ENCODE measurements at regions not wholly inside any gene's neighbourhood (a gene's known extent, or its start where the extent isn't known, plus 50 kb on each side); places are given as distances from the start of the nearest gene placed in this dataset.

DNA sequence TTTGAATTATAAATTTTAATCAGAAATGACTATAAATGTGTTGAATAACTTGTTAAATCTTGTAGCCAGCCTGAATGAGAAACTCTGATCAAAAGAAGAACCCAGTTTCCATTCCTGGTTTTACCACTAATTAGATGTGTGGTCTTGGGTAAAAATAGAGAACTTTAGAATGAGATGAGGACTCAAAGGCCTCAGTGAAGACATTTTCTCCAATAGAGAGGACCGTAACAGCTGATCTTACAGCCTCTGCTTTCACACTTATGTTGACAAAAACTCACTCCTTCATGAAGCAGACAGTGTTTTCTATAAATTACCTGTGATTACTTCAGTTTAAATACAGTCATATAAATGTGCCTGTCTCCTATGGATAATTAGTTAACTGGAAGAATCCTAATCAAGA is 200.1 kb upstream of the MEOX2 start:
- no peak for TF ChIP-seq POLR2A (IDR thresholded peaks at IDR 0.05)
- TF ChIP-seq, protein P1, sequence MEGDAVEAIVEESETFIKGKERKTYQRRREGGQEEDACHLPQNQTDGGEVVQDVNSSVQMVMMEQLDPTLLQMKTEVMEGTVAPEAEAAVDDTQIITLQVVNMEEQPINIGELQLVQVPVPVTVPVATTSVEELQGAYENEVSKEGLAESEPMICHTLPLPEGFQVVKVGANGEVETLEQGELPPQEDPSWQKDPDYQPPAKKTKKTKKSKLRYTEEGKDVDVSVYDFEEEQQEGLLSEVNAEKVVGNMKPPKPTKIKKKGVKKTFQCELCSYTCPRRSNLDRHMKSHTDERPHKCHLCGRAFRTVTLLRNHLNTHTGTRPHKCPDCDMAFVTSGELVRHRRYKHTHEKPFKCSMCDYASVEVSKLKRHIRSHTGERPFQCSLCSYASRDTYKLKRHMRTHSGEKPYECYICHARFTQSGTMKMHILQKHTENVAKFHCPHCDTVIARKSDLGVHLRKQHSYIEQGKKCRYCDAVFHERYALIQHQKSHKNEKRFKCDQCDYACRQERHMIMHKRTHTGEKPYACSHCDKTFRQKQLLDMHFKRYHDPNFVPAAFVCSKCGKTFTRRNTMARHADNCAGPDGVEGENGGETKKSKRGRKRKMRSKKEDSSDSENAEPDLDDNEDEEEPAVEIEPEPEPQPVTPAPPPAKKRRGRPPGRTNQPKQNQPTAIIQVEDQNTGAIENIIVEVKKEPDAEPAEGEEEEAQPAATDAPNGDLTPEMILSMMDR (IDR thresholded peaks at IDR 0.05): no peak
- no peak for TF ChIP-seq POLR2AphosphoS5 (IDR thresholded peaks at IDR 0.05; ENCODE audit: insufficient read depth in 1 of 2, low read depth in 1 of 2)

Data from vagina (tissue), 2 donors.